GM12891 (cell line): ENCODE measurements at regions not wholly inside any gene's neighbourhood (a gene's known extent, or its start where the extent isn't known, plus 50 kb on each side); places are given as distances from the start of the nearest gene placed in this dataset.

Source experiments
- PAX5 ChIP-seq: IDR thresholded peaks from 2 replicates; pipeline ENCODE4 v1.6.1; 2011; ENCODE audit warnings: low read length, moderate library complexity, mild to moderate bottlenecking; ENCODE audit not compliant: insufficient read depth, severe bottlenecking
- POLR2A ChIP-seq: IDR thresholded peaks from 2 replicates; pipeline ENCODE4 v1.6.1; 2011; ENCODE audit warnings: low read depth, low read length, control low read depth
- POLR2AphosphoS5 ChIP-seq: IDR thresholded peaks from 2 replicates; pipeline ENCODE4 v1.6.1; 2011; ENCODE audit warnings: low read depth, low read length, control low read depth
- POU2F2 ChIP-seq: IDR thresholded peaks from 2 replicates; pipeline ENCODE4 v1.6.1; 2011; ENCODE audit warnings: low read depth, mild to moderate bottlenecking, control low read depth, low read length, moderate library complexity
- SPI1 ChIP-seq: IDR thresholded peaks from 2 replicates; pipeline ENCODE4 v1.6.1; 2011; ENCODE audit warnings: low read depth, low read length, control low read depth
- TAF1 ChIP-seq: IDR thresholded peaks from 2 replicates; pipeline ENCODE4 v1.6.1; 2011; ENCODE audit warnings: low read depth, low read length, control low read depth

DNA sequence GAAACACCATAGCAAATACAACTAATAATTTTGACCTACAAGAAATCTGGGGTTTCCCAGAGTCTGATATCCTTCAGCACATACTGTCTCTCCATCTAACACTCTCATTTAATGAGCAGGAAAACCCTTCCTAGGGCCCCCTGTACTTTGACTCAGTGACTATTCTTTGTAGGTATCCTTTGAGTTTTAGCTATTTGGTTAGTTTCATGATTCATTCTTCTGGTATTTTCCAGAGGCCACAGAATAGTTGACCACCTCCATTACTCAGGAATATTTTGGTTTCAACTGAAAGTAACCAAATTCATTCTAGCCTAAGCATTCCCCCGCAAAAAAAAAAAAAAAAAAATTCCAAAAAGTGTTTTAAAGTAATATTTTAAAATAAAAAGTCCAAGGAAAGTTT, 140.0 kb downstream of the IDS start:
- TF ChIP-seq POLR2A = no peak
- TF ChIP-seq POLR2AphosphoS5 = no peak
- no peak for TF ChIP-seq TAF1
- no peak for TF ChIP-seq SPI1
- no peak for TF ChIP-seq PAX5
- TF ChIP-seq POU2F2 = no peak
